ENCODE measurements at regions not wholly inside any gene's neighbourhood (a gene's known extent, or its start where the extent isn't known, plus 50 kb on each side); places are given as distances from the start of the nearest gene placed in this dataset.

DNA sequence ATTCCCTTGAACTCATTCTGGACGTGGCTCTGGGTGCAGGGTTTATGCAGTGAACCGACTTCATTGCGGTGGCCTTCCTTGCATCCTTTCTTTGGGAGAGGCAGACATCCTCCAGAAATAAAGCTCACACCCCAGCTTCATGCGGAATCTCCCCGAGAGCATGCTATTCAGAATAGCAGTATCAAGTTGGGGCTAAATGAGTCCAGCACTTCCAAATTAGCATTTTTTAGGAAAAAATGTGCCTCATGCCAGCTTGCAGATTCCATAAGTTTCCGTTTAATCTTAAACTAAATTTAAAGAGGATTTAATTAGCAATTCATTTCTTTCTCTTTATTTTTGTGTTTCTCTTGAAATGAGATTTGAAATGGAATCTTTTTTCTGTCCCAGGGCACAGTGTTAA is 107.4 kb upstream of the HDAC4 start:
- Histone ChIP-seq H3K9me3 (ENCODE audit: control insufficient read depth, low read depth, low read length) (no peaks in the 10 kb centered on the region), H2AFZ (ENCODE audit: control insufficient read depth, low read length) (no peak overlapping the region), H3K4me2 (ENCODE audit: control insufficient read depth, extremely low read depth, insufficient read depth, low read depth, low read length) (no peak overlapping the region), H3K4me3 (ENCODE audit: control insufficient read depth in 2 of 3, extremely low read depth in 1 of 3, insufficient read depth in 2 of 3, low read depth in 1 of 3, low read length in 3 of 3) (no peak overlapping the region), H3K27me3 (ENCODE audit: control insufficient read depth, extremely low read depth, insufficient read depth, low read length) (no peaks in the 10 kb centered on the region), H3K79me2 (ENCODE audit: control insufficient read depth, insufficient read depth, low read length) (no peaks in the 10 kb centered on the region), H4K20me1 (ENCODE audit: control insufficient read depth, extremely low read depth, insufficient read depth, low read length) (no peaks in the 10 kb centered on the region), H3K9ac (ENCODE audit: control insufficient read depth, extremely low read depth, insufficient read depth, low read length) (no peak overlapping the region), H3K4me1 (ENCODE audit: control insufficient read depth, extremely low read depth, insufficient read depth, low read length) (no peaks in the 10 kb centered on the region), H3K9me1 (ENCODE audit: control insufficient read depth, extremely low read depth, insufficient read depth, low read length) (no peaks in the 10 kb centered on the region), H3K36me3 (ENCODE audit: control insufficient read depth in 2 of 2, extremely low read depth in 1 of 2, insufficient read depth in 2 of 2, low read length in 2 of 2) (no peaks in the 10 kb centered on the region), H3K27ac (ENCODE audit: control insufficient read depth, insufficient read depth, low read length) (no peak overlapping the region)
- DNase-seq (ENCODE audit: low read depth, low spot score) = no peak
- no peak for FAIRE-seq
- TF ChIP-seq, protein P1, sequence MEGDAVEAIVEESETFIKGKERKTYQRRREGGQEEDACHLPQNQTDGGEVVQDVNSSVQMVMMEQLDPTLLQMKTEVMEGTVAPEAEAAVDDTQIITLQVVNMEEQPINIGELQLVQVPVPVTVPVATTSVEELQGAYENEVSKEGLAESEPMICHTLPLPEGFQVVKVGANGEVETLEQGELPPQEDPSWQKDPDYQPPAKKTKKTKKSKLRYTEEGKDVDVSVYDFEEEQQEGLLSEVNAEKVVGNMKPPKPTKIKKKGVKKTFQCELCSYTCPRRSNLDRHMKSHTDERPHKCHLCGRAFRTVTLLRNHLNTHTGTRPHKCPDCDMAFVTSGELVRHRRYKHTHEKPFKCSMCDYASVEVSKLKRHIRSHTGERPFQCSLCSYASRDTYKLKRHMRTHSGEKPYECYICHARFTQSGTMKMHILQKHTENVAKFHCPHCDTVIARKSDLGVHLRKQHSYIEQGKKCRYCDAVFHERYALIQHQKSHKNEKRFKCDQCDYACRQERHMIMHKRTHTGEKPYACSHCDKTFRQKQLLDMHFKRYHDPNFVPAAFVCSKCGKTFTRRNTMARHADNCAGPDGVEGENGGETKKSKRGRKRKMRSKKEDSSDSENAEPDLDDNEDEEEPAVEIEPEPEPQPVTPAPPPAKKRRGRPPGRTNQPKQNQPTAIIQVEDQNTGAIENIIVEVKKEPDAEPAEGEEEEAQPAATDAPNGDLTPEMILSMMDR (optimal IDR thresholded peaks at IDR 0.05 in 1 of 3, IDR thresholded peaks at IDR 0.05 in 1 of 3, conservative IDR thresholded peaks at IDR 0.05 in 1 of 3; ENCODE audit: extremely low read depth in 1 of 3, insufficient read depth in 2 of 3, low read length in 3 of 3) = no peak
- TF ChIP-seq EZH2 (IDR thresholded peaks at IDR 0.05; ENCODE audit: low read length) = no peak
- dilution Hi-C loops (cut with MboI; ENCODE audit: extremely low pct_ligation_motif_present, low sequenced_read_pairs) = no loop called here

DNA sequence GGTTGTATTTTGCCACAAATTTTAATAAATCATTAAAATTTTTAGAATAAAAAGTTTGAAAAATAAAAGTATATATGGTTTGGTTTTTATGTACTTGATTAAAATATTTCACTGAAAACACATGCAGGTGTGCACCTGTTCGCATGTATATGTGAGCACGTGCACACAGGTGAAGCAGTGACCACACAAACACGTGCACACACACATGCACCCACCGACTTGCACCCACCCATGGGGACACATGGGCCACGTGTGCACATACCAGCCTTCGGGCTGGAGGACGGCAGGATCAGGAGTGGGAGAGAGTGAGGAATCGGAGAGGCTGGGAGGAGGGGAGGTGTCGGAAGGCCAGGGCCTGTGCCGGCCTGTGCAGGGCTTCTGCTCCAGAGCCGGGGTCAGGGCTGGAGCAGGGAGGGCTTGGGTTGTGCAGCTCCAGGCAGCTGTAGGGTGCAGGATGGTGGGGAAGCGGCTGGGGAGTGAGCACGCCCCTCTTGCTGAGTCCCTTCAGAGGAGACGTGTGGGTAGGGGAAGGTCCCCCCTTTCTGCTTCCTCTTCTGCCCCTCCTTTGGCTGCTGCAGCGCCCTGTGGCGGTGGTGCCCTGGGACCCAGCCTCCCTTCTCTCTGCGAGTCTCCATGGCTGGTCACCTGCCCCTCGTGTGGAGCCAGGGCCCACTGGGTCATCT is 106.9 kb upstream of the HDAC4 start:
- Histone ChIP-seq H3K4me2 (ENCODE audit: control insufficient read depth, extremely low read depth, insufficient read depth, low read depth, low read length) (no peak overlapping the region), H2AFZ (ENCODE audit: control insufficient read depth, low read length) (no peak overlapping the region), H3K4me3 (ENCODE audit: control insufficient read depth in 2 of 3, extremely low read depth in 1 of 3, insufficient read depth in 2 of 3, low read depth in 1 of 3, low read length in 3 of 3) (no peak overlapping the region), H3K9ac (ENCODE audit: control insufficient read depth, extremely low read depth, insufficient read depth, low read length) (no peak overlapping the region), H3K79me2 (ENCODE audit: control insufficient read depth, insufficient read depth, low read length) (no peaks in the 10 kb centered on the region), H3K4me1 (ENCODE audit: control insufficient read depth, extremely low read depth, insufficient read depth, low read length) (no peaks in the 10 kb centered on the region), H3K9me3 (ENCODE audit: control insufficient read depth, low read depth, low read length) (no peaks in the 10 kb centered on the region), H3K27ac (ENCODE audit: control insufficient read depth, insufficient read depth, low read length) (no peak overlapping the region), H3K27me3 (ENCODE audit: control insufficient read depth, extremely low read depth, insufficient read depth, low read length) (no peaks in the 10 kb centered on the region), H3K9me1 (ENCODE audit: control insufficient read depth, extremely low read depth, insufficient read depth, low read length) (no peaks in the 10 kb centered on the region), H4K20me1 (ENCODE audit: control insufficient read depth, extremely low read depth, insufficient read depth, low read length) (no peaks in the 10 kb centered on the region), H3K36me3 (ENCODE audit: control insufficient read depth in 2 of 2, extremely low read depth in 1 of 2, insufficient read depth in 2 of 2, low read length in 2 of 2) (no peaks in the 10 kb centered on the region)
- DNase-seq (ENCODE audit: low read depth, low spot score) (no peak), FAIRE-seq (no peak)
- no peak for TF ChIP-seq EZH2 (IDR thresholded peaks at IDR 0.05; ENCODE audit: low read length)
- TF ChIP-seq, protein P1 (optimal IDR thresholded peaks at IDR 0.05 in 1 of 3, IDR thresholded peaks at IDR 0.05 in 1 of 3, conservative IDR thresholded peaks at IDR 0.05 in 1 of 3; ENCODE audit: extremely low read depth in 1 of 3, insufficient read depth in 2 of 3, low read length in 3 of 3) = no peak
- dilution Hi-C loops (cut with MboI; ENCODE audit: extremely low pct_ligation_motif_present, low sequenced_read_pairs) = no loop called here

All from keratinocyte (primary cell).